NCI-H1436 treated with DMSO at 0.1 percent for 48 hours (cell line): ENCODE measurements at regions not wholly inside any gene's neighbourhood (a gene's known extent, or its start where the extent isn't known, plus 50 kb on each side); places are given as distances from the start of the nearest gene placed in this dataset.
A peak's percentile ranks its signal among the peaks of the same experiment; 100 is the strongest.
"Not testable (repeated sequence)": the region's sequence is repeated elsewhere in the genome, so short reads cannot be mapped to it uniquely, and the experiment has no call there.

Experiments used
- DNase-seq: peaks from one replicate; lab custom pipeline; 2025; lab: John Stamatoyannopoulos, UW

- no peak for DNase-seq
These were observed 910.2 kb upstream of the NUDT12 start for GRCh38 chr5:104472811-104473210.

- DNase-seq: peak; percentile 97
These were observed 893.5 kb upstream of the NUDT12 start for GRCh38 chr5:104456122-104456521.

- no peak for DNase-seq
These were observed 890.0 kb upstream of the NUDT12 start for GRCh38 chr5:104452550-104452949.

GRCh38 chr5:104451911-104452310 lies 889.3 kb upstream of the NUDT12 start:
- DNase-seq: not testable (repeated sequence)

GRCh38 chr5:104444656-104445055 lies 882.1 kb upstream of the NUDT12 start:
- DNase-seq: no peak

- no peak for DNase-seq
These were observed 881.1 kb upstream of the NUDT12 start for GRCh38 chr5:104443706-104444105.

- no peak for DNase-seq
These were observed 869.4 kb upstream of the NUDT12 start for GRCh38 chr5:104431981-104432380.

GRCh38 chr5:104431002-104431620 lies 868.5 kb upstream of the NUDT12 start:
- no peak for DNase-seq

- DNase-seq: no peak
These were observed 867.3 kb upstream of the NUDT12 start for GRCh38 chr5:104429911-104430310.

- DNase-seq: no peak
These were observed 858.8 kb upstream of the NUDT12 start for GRCh38 chr5:104421431-104421830.

GRCh38 chr5:104418056-104418455 lies 855.5 kb upstream of the NUDT12 start:
- DNase-seq: no peak

GRCh38 chr5:104412649-104413240 lies 850.2 kb upstream of the NUDT12 start:
- no peak for DNase-seq

- DNase-seq: no peak
These were observed 838.4 kb upstream of the NUDT12 start for GRCh38 chr5:104400941-104401340.

- no peak for DNase-seq
These were observed 823.3 kb upstream of the NUDT12 start for GRCh38 chr5:104385906-104386305.

GRCh38 chr5:104375345-104375744 lies 812.8 kb upstream of the NUDT12 start:
- DNase-seq: no peak

GRCh38 chr5:104372796-104373195 lies 810.2 kb upstream of the NUDT12 start:
- no peak for DNase-seq

GRCh38 chr5:104372376-104372775 lies 809.8 kb upstream of the NUDT12 start:
- DNase-seq: no peak

GRCh38 chr5:104370523-104370922 lies 807.9 kb upstream of the NUDT12 start:
- no peak for DNase-seq

GRCh38 chr5:104367978-104368377 lies 805.4 kb upstream of the NUDT12 start:
- no peak for DNase-seq

GRCh38 chr5:104363567-104363966 lies 801.0 kb upstream of the NUDT12 start:
- no peak for DNase-seq

GRCh38 chr5:104361932-104362331 lies 799.3 kb upstream of the NUDT12 start:
- DNase-seq: no peak

- DNase-seq: no peak
These were observed 792.8 kb upstream of the NUDT12 start for GRCh38 chr5:104355350-104355749.

GRCh38 chr5:104353371-104353770 lies 790.8 kb upstream of the NUDT12 start:
- no peak for DNase-seq

GRCh38 chr5:104352954-104353353 lies 790.4 kb upstream of the NUDT12 start:
- DNase-seq: no peak
